ENCODE measurements at regions not wholly inside any gene's neighbourhood (a gene's known extent, or its start where the extent isn't known, plus 50 kb on each side); places are given as distances from the start of the nearest gene placed in this dataset.

DNA sequence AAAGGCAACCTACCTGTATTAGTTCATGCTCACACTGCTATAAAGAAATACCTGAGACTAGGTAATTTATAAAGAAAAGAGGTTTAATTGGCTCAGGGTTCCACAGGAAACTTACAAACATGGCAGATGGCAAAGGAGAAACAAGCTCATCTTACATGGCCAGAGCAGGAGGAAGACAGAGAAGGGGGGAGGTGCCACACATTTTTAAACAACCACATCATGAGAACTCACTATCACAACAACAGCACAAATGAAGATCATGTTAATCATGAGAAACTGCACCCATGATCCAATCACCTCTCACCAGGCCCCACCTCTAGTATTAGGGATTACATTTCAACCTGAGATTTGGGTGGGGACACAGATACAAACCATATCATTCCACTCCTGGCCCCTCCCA is 90.6 kb upstream of the KCTD3 start:
- TF ChIP-seq, protein P1, sequence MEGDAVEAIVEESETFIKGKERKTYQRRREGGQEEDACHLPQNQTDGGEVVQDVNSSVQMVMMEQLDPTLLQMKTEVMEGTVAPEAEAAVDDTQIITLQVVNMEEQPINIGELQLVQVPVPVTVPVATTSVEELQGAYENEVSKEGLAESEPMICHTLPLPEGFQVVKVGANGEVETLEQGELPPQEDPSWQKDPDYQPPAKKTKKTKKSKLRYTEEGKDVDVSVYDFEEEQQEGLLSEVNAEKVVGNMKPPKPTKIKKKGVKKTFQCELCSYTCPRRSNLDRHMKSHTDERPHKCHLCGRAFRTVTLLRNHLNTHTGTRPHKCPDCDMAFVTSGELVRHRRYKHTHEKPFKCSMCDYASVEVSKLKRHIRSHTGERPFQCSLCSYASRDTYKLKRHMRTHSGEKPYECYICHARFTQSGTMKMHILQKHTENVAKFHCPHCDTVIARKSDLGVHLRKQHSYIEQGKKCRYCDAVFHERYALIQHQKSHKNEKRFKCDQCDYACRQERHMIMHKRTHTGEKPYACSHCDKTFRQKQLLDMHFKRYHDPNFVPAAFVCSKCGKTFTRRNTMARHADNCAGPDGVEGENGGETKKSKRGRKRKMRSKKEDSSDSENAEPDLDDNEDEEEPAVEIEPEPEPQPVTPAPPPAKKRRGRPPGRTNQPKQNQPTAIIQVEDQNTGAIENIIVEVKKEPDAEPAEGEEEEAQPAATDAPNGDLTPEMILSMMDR (IDR thresholded peaks at IDR 0.05) = no peak
- TF ChIP-seq POLR2A (IDR thresholded peaks at IDR 0.05) = no peak

Data from adrenal gland (tissue), 5 donors.